Erythroblast (primary cell): ENCODE measurements at regions not wholly inside any gene's neighbourhood (a gene's known extent, or its start where the extent isn't known, plus 50 kb on each side); places are given as distances from the start of the nearest gene placed in this dataset.

Experiments
- GATA1 ChIP-seq: IDR thresholded peaks from 2 replicates; pipeline ENCODE4 v1.6.1; 2011; ENCODE audit warnings: low read depth, mild to moderate bottlenecking, control low read depth, low read length, moderate library complexity
- POLR2A ChIP-seq: IDR thresholded peaks from 2 replicates; pipeline ENCODE4 v1.6.1; 2011; ENCODE audit warnings: mild to moderate bottlenecking, low read length

GRCh38 chr4:64584981-64585557 is 175.8 kb upstream of the TECRL start:
- TF ChIP-seq POLR2A (no peak), GATA1 (no peak)
